Thoracic aorta (tissue), 2 donors: ENCODE measurements at regions not wholly inside any gene's neighbourhood (a gene's known extent, or its start where the extent isn't known, plus 50 kb on each side); places are given as distances from the start of the nearest gene placed in this dataset.

Experiments
- ATAC-seq: fragments of 150-250 bp; one replicate; pipeline ENCODE4 v1.8.0; 2017; ENCODE audit warnings: low read depth; ENCODE audit not compliant: insufficient number of reproducible peaks, low FRiP score
- DNase-seq: peaks from one replicate; pipeline ENCODE4 v3.0.0-alpha.2; 2020; ENCODE audit warnings: low spot score
- H3K27ac ChIP-seq, 2 donors: fragments of 200-600 bp; sonication (generic); 1 replicate in 1 of 2; 2 replicates in 1 of 2; pipeline ENCODE4 v1.5.1; 2016; ENCODE audit warnings: mild to moderate bottlenecking in 2 of 2, moderate library complexity in 2 of 2
- H3K27me3 ChIP-seq: fragments of 200-600 bp; sonication (generic); replicated peaks from 2 replicates; pipeline ENCODE4 v1.6.0; 2016; ENCODE audit warnings: mild to moderate bottlenecking; ENCODE audit not compliant: insufficient read depth
- H3K36me3 ChIP-seq: fragments of 200-600 bp; sonication (generic); one replicate; pipeline ENCODE4 v1.5.1; 2016
- H3K4me1 ChIP-seq, 2 donors: fragments of 200-600 bp; sonication (generic); 1 replicate in 1 of 2; 2 replicates in 1 of 2; pipeline versions ENCODE4 v1.5.1 to v1.6.0; 2016; ENCODE audit warnings: low read depth in 2 of 2, mild to moderate bottlenecking in 1 of 2; ENCODE audit not compliant: control insufficient read depth in 1 of 2
- H3K4me3 ChIP-seq: fragments of 200-600 bp; sonication (generic); 2 replicates; pipeline ENCODE4 v1.5.1; 2016; ENCODE audit warnings: mild to moderate bottlenecking
- H3K9me3 ChIP-seq: fragments of 200-600 bp; sonication (generic); 2 replicates; pipeline ENCODE4 v1.5.1; 2016
- CTCF ChIP-seq: fragments of 200-600 bp; sonication (generic); IDR thresholded peaks from one replicate; pipeline ENCODE4 v1.5.1; 2019; ENCODE audit warnings: antibody characterized with exemption

GRCh38 chr13:86562866-86563265 is 763.6 kb upstream of the SLITRK6 start:
- no peaks in the 10 kb centered on the region for H3K27me3 ChIP-seq
- no peak overlapping the region for H3K4me3 ChIP-seq
- H3K9me3 ChIP-seq: no peaks in the 10 kb centered on the region
- no peak overlapping the region for H3K27ac ChIP-seq
- H3K4me1 ChIP-seq: no peaks in the 10 kb centered on the region
- ATAC-seq (no peak), DNase-seq (no peak)
- no peak for TF ChIP-seq CTCF
- no peaks in the 10 kb centered on the region for H3K36me3 ChIP-seq

GRCh38 chr13:86563308-86563707 is 764.1 kb upstream of the SLITRK6 start:
- Histone ChIP-seq H3K27ac (no peak overlapping the region), H3K9me3 (no peaks in the 10 kb centered on the region), H3K36me3 (no peaks in the 10 kb centered on the region), H3K4me3 (no peak overlapping the region), H3K4me1 (no peaks in the 10 kb centered on the region), H3K27me3 (no peaks in the 10 kb centered on the region)
- ATAC-seq (no peak), DNase-seq (no peak)
- no peak for TF ChIP-seq CTCF

GRCh38 chr13:86567119-86567518 is 767.9 kb upstream of the SLITRK6 start:
- Histone ChIP-seq H3K4me1 (no peaks in the 10 kb centered on the region), H3K27ac (no peak overlapping the region), H3K36me3 (no peaks in the 10 kb centered on the region), H3K27me3 (no peaks in the 10 kb centered on the region), H3K4me3 (no peak overlapping the region), H3K9me3 (no peaks in the 10 kb centered on the region)
- DNase-seq: no peak
- no peak for ATAC-seq
- no peak for TF ChIP-seq CTCF

GRCh38 chr13:86569119-86569518 is 769.9 kb upstream of the SLITRK6 start:
- no peaks in the 10 kb centered on the region for H3K36me3 ChIP-seq
- no peak for DNase-seq
- no peak overlapping the region for H3K4me3 ChIP-seq
- no peaks in the 10 kb centered on the region for H3K27me3 ChIP-seq
- ATAC-seq: no peak
- H3K27ac ChIP-seq: no peak overlapping the region
- no peaks in the 10 kb centered on the region for H3K9me3 ChIP-seq
- TF ChIP-seq CTCF: no peak
- H3K4me1 ChIP-seq: no peaks in the 10 kb centered on the region

GRCh38 chr13:86569974-86570373 is 770.8 kb upstream of the SLITRK6 start:
- H3K4me3 ChIP-seq: no peak overlapping the region
- DNase-seq (no peak), ATAC-seq (no peak)
- no peak for TF ChIP-seq CTCF
- no peaks in the 10 kb centered on the region for H3K4me1 ChIP-seq
- no peaks in the 10 kb centered on the region for H3K36me3 ChIP-seq
- no peak overlapping the region for H3K27ac ChIP-seq
- no peaks in the 10 kb centered on the region for H3K9me3 ChIP-seq
- no peaks in the 10 kb centered on the region for H3K27me3 ChIP-seq
